MCF 10A (cell line): ENCODE measurements at regions not wholly inside any gene's neighbourhood (a gene's known extent, or its start where the extent isn't known, plus 50 kb on each side); places are given as distances from the start of the nearest gene placed in this dataset.
A peak's percentile ranks its signal among the peaks of the same experiment; 100 is the strongest.

Experiments used
- BruUV-seq: library from RNA; stranded (reverse); fragments of 400-500 nt; replicated peaks from 2 replicates; lab custom pipeline; 2021; lab: Mats Ljungman, UMichigan
- CTCF ChIA-PET: fragments of 300-600 bp; sonication (Branson Sonifier 250); formaldehyde crosslinking; extraction: SDS; loops from one replicate; lab custom pipeline; 2021; ENCODE audit warnings: antibody characterized with exemption, inconsistent platforms; lab: Yijun Ruan, JAX
- POLR2A ChIA-PET: fragments of 300-600, 350-650 bp; sonication (Branson Sonifier 250); formaldehyde crosslinking; extraction: SDS; loops from one replicate; lab custom pipeline; 2020; ENCODE audit warnings: antibody characterized with exemption, inconsistent platforms; lab: Yijun Ruan, JAX
- DNase-seq: peaks from one replicate; pipeline ENCODE4 v3.0.0-alpha.2; 2018; ENCODE audit not compliant: unreplicated experiment
- H3K27ac Mint-ChIP-seq: one replicate; pipeline ENCODE4 v1.8.0; 2022; ENCODE audit warnings: mild to moderate bottlenecking, low read depth, mixed read lengths; ENCODE audit not compliant: unreplicated experiment
- H3K27me3 Mint-ChIP-seq: one replicate; pipeline ENCODE4 v1.8.0; 2022; ENCODE audit warnings: mixed read lengths; ENCODE audit not compliant: insufficient read depth, unreplicated experiment
- H3K36me3 Mint-ChIP-seq: one replicate; pipeline ENCODE4 v1.8.0; 2022; ENCODE audit warnings: mild to moderate bottlenecking, moderate library complexity, mixed read lengths; ENCODE audit not compliant: insufficient read depth, unreplicated experiment
- H3K4me1 Mint-ChIP-seq: one replicate; pipeline ENCODE4 v1.8.0; 2022; ENCODE audit warnings: mixed read lengths; ENCODE audit not compliant: insufficient read depth, unreplicated experiment
- H3K4me3 Mint-ChIP-seq: one replicate; pipeline ENCODE4 v1.8.0; 2022; ENCODE audit warnings: mild to moderate bottlenecking, moderate library complexity, mixed read lengths; ENCODE audit not compliant: unreplicated experiment
- H3K9me3 Mint-ChIP-seq: one replicate; pipeline ENCODE4 v1.8.0; 2022; ENCODE audit warnings: mixed read lengths; ENCODE audit not compliant: unreplicated experiment
- intact Hi-C: fragments of 100-400 bp; cut with micrococcal nuclease; formaldehyde crosslinking; loops from 2 replicates; pipeline ENCODE4 v1.14.1; 2022
- TF ChIP-seq, protein P1 (sequence below): fragments of 200-600 bp; IDR thresholded peaks from one replicate; pipeline ENCODE4 v1.8.0; 2022; ENCODE audit warnings: antibody characterized with exemption, mild to moderate bottlenecking; ENCODE audit not compliant: unreplicated experiment

DNA sequence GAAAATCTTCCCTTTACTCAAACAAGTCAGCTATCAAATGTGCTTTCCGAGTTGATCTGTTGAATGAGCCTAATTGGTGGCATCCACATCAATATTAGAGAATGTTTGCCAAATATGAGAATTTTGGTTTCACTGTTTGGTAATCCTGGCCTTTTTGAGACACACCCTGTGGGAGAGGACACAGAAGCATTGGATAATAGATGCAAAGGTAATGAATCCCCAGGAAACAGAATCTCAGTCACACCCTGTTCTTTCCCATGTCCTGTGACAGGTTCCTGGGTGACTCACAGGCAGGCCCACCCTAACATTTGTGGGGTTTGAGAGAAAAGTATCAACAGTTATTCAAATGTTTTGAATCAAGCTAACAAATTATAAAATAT is 99.8 kb upstream of the PELI1 start:
- no peaks in the 10 kb centered on the region for H3K27me3 Mint-ChIP-seq
- H3K4me3 Mint-ChIP-seq: no peak overlapping the region
- TF ChIP-seq, protein P1, sequence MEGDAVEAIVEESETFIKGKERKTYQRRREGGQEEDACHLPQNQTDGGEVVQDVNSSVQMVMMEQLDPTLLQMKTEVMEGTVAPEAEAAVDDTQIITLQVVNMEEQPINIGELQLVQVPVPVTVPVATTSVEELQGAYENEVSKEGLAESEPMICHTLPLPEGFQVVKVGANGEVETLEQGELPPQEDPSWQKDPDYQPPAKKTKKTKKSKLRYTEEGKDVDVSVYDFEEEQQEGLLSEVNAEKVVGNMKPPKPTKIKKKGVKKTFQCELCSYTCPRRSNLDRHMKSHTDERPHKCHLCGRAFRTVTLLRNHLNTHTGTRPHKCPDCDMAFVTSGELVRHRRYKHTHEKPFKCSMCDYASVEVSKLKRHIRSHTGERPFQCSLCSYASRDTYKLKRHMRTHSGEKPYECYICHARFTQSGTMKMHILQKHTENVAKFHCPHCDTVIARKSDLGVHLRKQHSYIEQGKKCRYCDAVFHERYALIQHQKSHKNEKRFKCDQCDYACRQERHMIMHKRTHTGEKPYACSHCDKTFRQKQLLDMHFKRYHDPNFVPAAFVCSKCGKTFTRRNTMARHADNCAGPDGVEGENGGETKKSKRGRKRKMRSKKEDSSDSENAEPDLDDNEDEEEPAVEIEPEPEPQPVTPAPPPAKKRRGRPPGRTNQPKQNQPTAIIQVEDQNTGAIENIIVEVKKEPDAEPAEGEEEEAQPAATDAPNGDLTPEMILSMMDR: no peak
- H3K27ac Mint-ChIP-seq: peak overlapping the region; percentile 84
- H3K4me1 Mint-ChIP-seq: peaks cover 21% of the 10 kb centered on the region
- ChIA-PET POLR2A (interaction anchor here (0.9 to 2.2 kb wide), 4 partner anchors 9 to 24 kb away, joined by 3 to 8 read pairs (median 3); no protein-coding TSS in a partner anchor), CTCF (interaction anchor here (1.1 to 1.8 kb wide), 2 partner anchors 68 to 194 kb away, joined by 4 to 6 read pairs; no protein-coding TSS in a partner anchor)
- intact Hi-C loops: no loop called here
- peak; percentile 65 for DNase-seq
- H3K36me3 Mint-ChIP-seq: no peaks in the 10 kb centered on the region
- no TSS peak for BruUV-seq
- H3K9me3 Mint-ChIP-seq: no peaks in the 10 kb centered on the region

DNA sequence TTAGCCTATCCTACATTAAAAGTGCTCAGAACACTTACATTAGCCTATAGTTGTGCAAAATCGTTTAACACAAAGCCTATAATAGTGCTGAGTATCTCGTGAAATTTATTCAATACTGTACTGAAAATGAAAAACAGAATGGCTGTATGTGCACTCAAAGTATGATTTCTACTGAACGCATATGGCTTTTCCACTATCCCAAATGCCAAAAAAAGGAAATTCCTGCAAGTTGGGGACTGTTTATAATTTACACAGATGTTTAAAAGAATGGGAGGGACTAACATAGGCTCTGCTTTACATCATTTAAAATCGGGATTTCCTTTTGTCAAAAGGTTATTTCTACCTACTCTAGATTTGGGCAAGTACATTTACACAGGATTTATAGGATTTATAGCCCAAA is 101.4 kb upstream of the PELI1 start:
- no peak overlapping the region for H3K4me3 Mint-ChIP-seq
- BruUV-seq: no TSS peak
- POLR2A ChIA-PET: no interaction called here
- DNase-seq: no peak
- no peaks in the 10 kb centered on the region for H3K27me3 Mint-ChIP-seq
- CTCF ChIA-PET: interaction anchor here (1.2 kb wide), 1 partner anchor 13 kb away, joined by 3 read pairs; no protein-coding TSS in a partner anchor
- H3K27ac Mint-ChIP-seq: no peak overlapping the region
- no peaks in the 10 kb centered on the region for H3K9me3 Mint-ChIP-seq
- intact Hi-C loops: no loop called here
- H3K36me3 Mint-ChIP-seq: no peaks in the 10 kb centered on the region
- TF ChIP-seq, protein P1: no peak
- H3K4me1 Mint-ChIP-seq: peaks cover 21% of the 10 kb centered on the region

DNA sequence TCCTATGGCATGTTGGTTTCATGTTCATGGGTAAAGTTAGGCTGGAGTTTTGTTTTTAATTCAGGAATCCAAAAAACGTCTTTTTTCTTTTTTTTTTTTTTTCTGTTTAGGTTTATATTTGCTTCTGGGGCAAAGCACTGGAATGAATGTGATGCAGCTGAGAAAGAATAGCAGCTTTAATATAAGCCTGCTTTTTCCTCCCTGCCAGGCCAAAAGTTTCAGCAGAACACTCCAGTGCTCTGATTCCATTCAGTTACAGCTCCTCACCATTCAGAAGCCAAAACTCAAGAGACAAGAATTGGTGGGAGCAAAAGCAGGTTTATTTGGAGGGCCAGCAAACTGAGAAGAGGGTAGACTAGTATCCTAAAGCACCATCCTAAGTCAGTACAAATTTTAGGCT is 102.7 kb upstream of the PELI1 start:
- CTCF ChIA-PET: interaction anchor here (0.7 kb wide), 1 partner anchor 580 kb away, joined by 4 read pairs; no protein-coding TSS in a partner anchor
- Mint-ChIP-seq H3K4me1 (peaks cover 21% of the 10 kb centered on the region), H3K27ac (no peak overlapping the region), H3K9me3 (no peaks in the 10 kb centered on the region), H3K4me3 (no peak overlapping the region), H3K27me3 (no peaks in the 10 kb centered on the region), H3K36me3 (no peaks in the 10 kb centered on the region)
- intact Hi-C loops: no loop called here
- TF ChIP-seq, protein P1: no peak
- DNase-seq: no peak
- POLR2A ChIA-PET: interaction anchor here (0.6 to 1.2 kb wide), 2 partner anchors 27 to 231 kb away, joined by 3 read pairs; no protein-coding TSS in a partner anchor
- BruUV-seq: no TSS peak

DNA sequence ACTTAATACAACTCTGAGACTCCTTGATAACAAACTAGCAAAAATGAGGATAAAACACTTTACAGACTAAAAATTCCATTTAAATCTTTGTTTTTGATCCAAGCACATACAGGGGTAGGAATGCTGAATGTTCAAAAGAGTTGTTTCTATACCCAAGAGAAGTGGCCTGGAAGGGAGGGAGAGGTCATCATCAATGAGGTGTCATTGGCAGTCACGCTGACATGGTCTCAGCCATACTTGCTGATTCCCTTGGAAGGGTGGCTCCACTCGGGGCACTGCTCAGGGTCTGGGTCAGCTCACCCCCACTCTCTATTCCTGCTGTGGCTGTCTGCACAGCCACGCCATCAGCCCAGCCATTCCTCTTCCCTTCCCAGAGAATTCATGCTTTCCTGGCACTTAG is 105.2 kb upstream of the PELI1 start:
- DNase-seq: no peak
- Mint-ChIP-seq H3K27me3 (no peaks in the 10 kb centered on the region), H3K27ac (no peak overlapping the region), H3K4me3 (no peak overlapping the region), H3K36me3 (no peaks in the 10 kb centered on the region), H3K9me3 (no peaks in the 10 kb centered on the region), H3K4me1 (peaks cover 14% of the 10 kb centered on the region)
- TF ChIP-seq, protein P1: no peak
- BruUV-seq: no TSS peak
- intact Hi-C loops: no loop called here
- ChIA-PET CTCF (no interaction called here), POLR2A (no interaction called here)
